Adrenal gland (tissue), 9 donors: ENCODE measurements at regions not wholly inside any gene's neighbourhood (a gene's known extent, or its start where the extent isn't known, plus 50 kb on each side); places are given as distances from the start of the nearest gene placed in this dataset.

ENCODE experiments used
- DNase-seq, 7 donors: peaks; one replicate each; pipeline ENCODE4 v3.0.0-alpha.2; 2019 to 2020
- H3K27ac ChIP-seq, 5 donors: fragments of 200-600 bp; sonication (generic) in 4 of 5; 1 replicate in 3 of 5; 2 replicates in 2 of 5; pipeline versions ENCODE4 v1.5.1 to v1.8.0; 2016 to 2020; ENCODE audit warnings: mild to moderate bottlenecking in 1 of 5
- H3K27me3 ChIP-seq: fragments of 200-600 bp; 2 replicates; pipeline ENCODE4 v1.8.0; 2021
- H3K36me3 ChIP-seq, 2 donors: fragments of 200-600 bp; replicated peaks in 1 of 2; 1 replicate in 1 of 2; 2 replicates in 1 of 2; pipeline versions ENCODE4 v1.5.1 to v1.8.0; 2018 to 2022
- H3K4me1 ChIP-seq, 2 donors: fragments of 200-600 bp; replicated peaks in 1 of 2; 1 replicate in 1 of 2; 2 replicates in 1 of 2; pipeline versions ENCODE4 v1.5.1 to v1.8.0; 2018 to 2021
- H3K4me3 ChIP-seq, 4 donors: fragments of 200-600 bp; sonication (generic) in 3 of 4; one replicate each; pipeline ENCODE4 v1.5.1; 2016 to 2018
- H3K9me3 ChIP-seq, 3 donors: fragments of 200-600 bp; sonication (generic) in 1 of 3; replicated peaks in 1 of 3; 1 replicate in 2 of 3; 2 replicates in 1 of 3; pipeline versions ENCODE4 v1.5.1 to v1.8.0; 2016 to 2021
- CTCF ChIP-seq, 6 experiments: fragments of 450-650 bp in 4 of 6; fragments of 200-600 bp in 2 of 6; sonication (generic) in 1 of 6; IDR thresholded peaks; 1 replicate in 5 of 6; 2 replicates in 1 of 6; pipeline versions ENCODE4 v1.5.1 to v1.8.0; 2016 to 2021; ENCODE audit warnings: antibody characterized with exemption in 6 of 6, mild to moderate bottlenecking in 2 of 6, moderate library complexity in 1 of 6
- POLR2A ChIP-seq, 2 donors: fragments of 450-650 bp; IDR thresholded peaks; one replicate each; pipeline ENCODE4 v1.6.1; 2017; ENCODE audit warnings: antibody characterized with exemption in 2 of 2, mild to moderate bottlenecking in 2 of 2, moderate library complexity in 1 of 2
- WGBS, 4 donors: extraction: QIAGEN DNeasy Blood & Tissue Kit in 2 of 4; methylation state at CpG; one replicate each; pipeline versions ENCODE4 v1.1.5 to v1.1.7; 2013 to 2017; 5-methylcytosine and 5-hydroxymethylcytosine counted together
- intact Hi-C, 2 donors: fragments of 100-400 bp; cut with DNase I; formaldehyde crosslinking; loops; one replicate each; pipeline versions ENCODE4 v1.14.1 to v1.15.0; 2022 to 2023
- donor health status: healthy with polysubstance abuse.
- donor health status: Bipolar disorder and iron deficiency.
- donor health status: DM: yes; HTN: yes; CAD: no.
- donor health status: DM: no; HTN: no; CAD: no.
- donor health status: DM: no; HTN: no; CAD: no.

GRCh38 chr17:71667661-71668060 is 453.2 kb upstream of the SOX9 start:
- no peak overlapping the region for H3K27ac ChIP-seq
- intact Hi-C loops = no loop called here
- H3K27me3 ChIP-seq = no peaks in the 10 kb centered on the region
- H3K36me3 ChIP-seq = no peaks in the 10 kb centered on the region
- WGBS, 4 donors = 68 to 92% (median 79%) methylated on average over 1 of the region's 1 CpG
- no peaks in the 10 kb centered on the region for H3K4me1 ChIP-seq
- H3K9me3 ChIP-seq = peaks cover 0 to 6% (median 0%) of the 10 kb centered on the region in 3 donors
- no peak overlapping the region for H3K4me3 ChIP-seq
- TF ChIP-seq POLR2A (IDR thresholded peaks at IDR 0.05) (no peak), CTCF (IDR thresholded peaks at IDR 0.05) (no peak)
- DNase-seq = no peak

GRCh38 chr17:71668807-71669206 is 452.0 kb upstream of the SOX9 start:
- intact Hi-C loops = no loop called here
- no peak overlapping the region for H3K4me3 ChIP-seq
- H3K9me3 ChIP-seq = peaks cover 0 to 6% (median 0%) of the 10 kb centered on the region in 3 donors
- 64 to 74% (median 68%) methylated on average over 2 of the region's 2 CpGs for WGBS, 4 donors
- H3K27ac ChIP-seq = no peak overlapping the region
- H3K36me3 ChIP-seq = no peaks in the 10 kb centered on the region
- H3K27me3 ChIP-seq = no peaks in the 10 kb centered on the region
- no peak for TF ChIP-seq POLR2A (IDR thresholded peaks at IDR 0.05)
- TF ChIP-seq CTCF (IDR thresholded peaks at IDR 0.05) = no peak
- H3K4me1 ChIP-seq = no peaks in the 10 kb centered on the region
- DNase-seq = no peak

- intact Hi-C loops = no loop called here
- TF ChIP-seq CTCF (IDR thresholded peaks at IDR 0.05) (no peak), POLR2A (IDR thresholded peaks at IDR 0.05) (no peak)
- H3K36me3 ChIP-seq = no peaks in the 10 kb centered on the region
- H3K27ac ChIP-seq = no peak overlapping the region
- H3K27me3 ChIP-seq = no peaks in the 10 kb centered on the region
- DNase-seq = no peak
- H3K4me1 ChIP-seq = no peaks in the 10 kb centered on the region
- H3K4me3 ChIP-seq = no peak overlapping the region
- H3K9me3 ChIP-seq = no peaks in the 10 kb centered on the region
- WGBS, 4 donors = 65 to 73% (median 69%) methylated on average over 4 of the region's 4 CpGs
Observed at GRCh38 chr17:71677439-71677838, 443.4 kb upstream of the SOX9 start.

- DNase-seq = no peak
- no peaks in the 10 kb centered on the region for H3K9me3 ChIP-seq
- H3K4me3 ChIP-seq = no peak overlapping the region
- no peak overlapping the region for H3K27ac ChIP-seq
- TF ChIP-seq CTCF (IDR thresholded peaks at IDR 0.05) (no peak), POLR2A (IDR thresholded peaks at IDR 0.05) (no peak)
- no peaks in the 10 kb centered on the region for H3K4me1 ChIP-seq
- 58 to 64% (median 61%) methylated on average over 2 of the region's 2 CpGs for WGBS, 4 donors
- no peaks in the 10 kb centered on the region for H3K27me3 ChIP-seq
- no peaks in the 10 kb centered on the region for H3K36me3 ChIP-seq
- intact Hi-C loops = no loop called here
Observed at GRCh38 chr17:71679832-71680231, 441.0 kb upstream of the SOX9 start.
